OCI-LY1 (cell line): ENCODE measurements at regions not wholly inside any gene's neighbourhood (a gene's known extent, or its start where the extent isn't known, plus 50 kb on each side); places are given as distances from the start of the nearest gene placed in this dataset.

Experiments used
- H2AFZ ChIP-seq: fragments of 200-600 bp; sonication (generic), shearing (Covaris generic); 2 replicates; pipeline ENCODE4 v1.6.0; 2014; ENCODE audit warnings: antibody characterized with exemption, mild to moderate bottlenecking, low read length
- H3F3A ChIP-seq: fragments of 200-600 bp; sonication (generic), shearing (Covaris generic); 2 replicates; pipeline ENCODE4 v1.6.0; 2014; ENCODE audit warnings: mild to moderate bottlenecking, antibody characterized with exemption, low read length, moderate library complexity; ENCODE audit not compliant: insufficient read depth
- H3K27ac ChIP-seq: fragments of 200-600 bp; sonication (generic); 2 replicates; pipeline ENCODE4 v1.5.1; 2014; ENCODE audit warnings: low read length, mixed run types, mild to moderate bottlenecking, low read depth; ENCODE audit not compliant: poor library complexity, severe bottlenecking
- H3K27me3 ChIP-seq: fragments of 200-600 bp; sonication (generic); 2 replicates; pipeline ENCODE4 v1.6.0; 2014; ENCODE audit warnings: antibody characterized with exemption, mild to moderate bottlenecking, low read length, moderate library complexity; ENCODE audit not compliant: insufficient read depth
- H3K36me3 ChIP-seq: fragments of 200-600 bp; sonication (generic); 2 replicates; pipeline ENCODE4 v1.6.1; 2014; ENCODE audit warnings: mild to moderate bottlenecking, antibody characterized with exemption, low read length, moderate library complexity, mixed read lengths; ENCODE audit not compliant: insufficient read depth
- H3K4me1 ChIP-seq: fragments of 200-600 bp; sonication (generic); 2 replicates; pipeline ENCODE4 v1.5.1; 2014; ENCODE audit warnings: mild to moderate bottlenecking, low read length, moderate library complexity; ENCODE audit not compliant: insufficient read depth, severe bottlenecking
- H3K4me2 ChIP-seq: fragments of 200-600 bp; sonication (generic), shearing (Covaris generic); 2 replicates; pipeline ENCODE4 v1.6.1; 2014; ENCODE audit warnings: low read length
- H3K4me3 ChIP-seq: fragments of 200-600 bp; sonication (generic); 2 replicates; pipeline ENCODE4 v1.5.1; 2014; ENCODE audit warnings: low read length, low read depth, mild to moderate bottlenecking, mixed read lengths; ENCODE audit not compliant: poor library complexity, severe bottlenecking
- H3K79me2 ChIP-seq: fragments of 200-600 bp; shearing (Covaris generic); 2 replicates; pipeline ENCODE4 v1.6.1; 2016; ENCODE audit warnings: mixed run types, low read length, mixed read lengths; ENCODE audit not compliant: insufficient read depth
- H3K9ac ChIP-seq: fragments of 200-600 bp; sonication (generic), shearing (Covaris generic); 2 replicates; pipeline ENCODE4 v1.6.1; 2014; ENCODE audit warnings: mild to moderate bottlenecking, low read length, mixed read lengths
- H3K9me2 ChIP-seq: fragments of 200-600 bp; sonication (generic), shearing (Covaris generic); 2 replicates; pipeline ENCODE4 v1.6.1; 2014; ENCODE audit warnings: low read depth, mild to moderate bottlenecking, low read length, mixed read lengths
- H3K9me3 ChIP-seq: fragments of 200-600 bp; shearing (Covaris generic); 2 replicates; pipeline ENCODE4 v1.6.1; 2014; ENCODE audit warnings: low read length, mixed read lengths
- H4K20me1 ChIP-seq: fragments of 200-600 bp; sonication (generic), shearing (Covaris generic); 2 replicates; pipeline ENCODE4 v1.6.0; 2016; ENCODE audit warnings: mild to moderate bottlenecking, low read length; ENCODE audit not compliant: insufficient read depth
- EZH2 ChIP-seq: fragments of 200-600 bp; sonication (generic), shearing (Covaris generic); IDR thresholded peaks from 2 replicates; pipeline ENCODE4 v1.8.0; 2017; ENCODE audit warnings: borderline replicate concordance, mixed run types, mild to moderate bottlenecking, antibody characterized with exemption, low read length, moderate library complexity, mixed read lengths
- TF ChIP-seq, protein P1 (sequence below): fragments of 200-600 bp; sonication (generic), shearing (Covaris generic); IDR thresholded peaks from 2 replicates; pipeline ENCODE4 v1.5.1; 2017; ENCODE audit warnings: mild to moderate bottlenecking, antibody characterized with exemption, low read length, moderate library complexity, mixed read lengths

DNA sequence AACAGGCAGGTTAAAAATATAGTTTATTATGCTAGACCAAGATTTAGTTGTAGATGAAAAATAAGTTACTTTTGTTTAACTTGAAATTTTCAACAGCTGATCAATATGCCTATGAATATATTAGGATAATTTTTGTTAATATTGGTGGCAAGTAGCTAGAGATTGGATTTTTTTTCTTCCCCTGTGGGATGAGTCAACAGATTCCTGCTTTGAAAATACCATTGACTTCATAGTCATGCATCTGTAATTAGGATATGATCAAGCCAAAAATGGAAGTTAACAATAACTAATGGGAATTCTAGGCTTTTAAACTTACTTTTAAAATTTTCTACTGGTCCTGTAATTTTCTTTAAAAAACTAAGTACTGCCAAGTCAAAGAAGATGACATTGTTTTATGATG lies 211.7 kb downstream of the ZIC1 start:
- Histone ChIP-seq H3K79me2 (no peaks in the 10 kb centered on the region), H3K4me2 (no peak overlapping the region), H3K9ac (no peak overlapping the region), H3K36me3 (no peaks in the 10 kb centered on the region), H2AFZ (no peak overlapping the region), H3F3A (no peaks in the 10 kb centered on the region), H3K27me3 (no peaks in the 10 kb centered on the region), H3K27ac (no peak overlapping the region), H3K9me3 (no peaks in the 10 kb centered on the region), H3K4me3 (no peak overlapping the region), H3K4me1 (no peaks in the 10 kb centered on the region), H4K20me1 (no peaks in the 10 kb centered on the region), H3K9me2 (no peaks in the 10 kb centered on the region)
- TF ChIP-seq, protein P1, sequence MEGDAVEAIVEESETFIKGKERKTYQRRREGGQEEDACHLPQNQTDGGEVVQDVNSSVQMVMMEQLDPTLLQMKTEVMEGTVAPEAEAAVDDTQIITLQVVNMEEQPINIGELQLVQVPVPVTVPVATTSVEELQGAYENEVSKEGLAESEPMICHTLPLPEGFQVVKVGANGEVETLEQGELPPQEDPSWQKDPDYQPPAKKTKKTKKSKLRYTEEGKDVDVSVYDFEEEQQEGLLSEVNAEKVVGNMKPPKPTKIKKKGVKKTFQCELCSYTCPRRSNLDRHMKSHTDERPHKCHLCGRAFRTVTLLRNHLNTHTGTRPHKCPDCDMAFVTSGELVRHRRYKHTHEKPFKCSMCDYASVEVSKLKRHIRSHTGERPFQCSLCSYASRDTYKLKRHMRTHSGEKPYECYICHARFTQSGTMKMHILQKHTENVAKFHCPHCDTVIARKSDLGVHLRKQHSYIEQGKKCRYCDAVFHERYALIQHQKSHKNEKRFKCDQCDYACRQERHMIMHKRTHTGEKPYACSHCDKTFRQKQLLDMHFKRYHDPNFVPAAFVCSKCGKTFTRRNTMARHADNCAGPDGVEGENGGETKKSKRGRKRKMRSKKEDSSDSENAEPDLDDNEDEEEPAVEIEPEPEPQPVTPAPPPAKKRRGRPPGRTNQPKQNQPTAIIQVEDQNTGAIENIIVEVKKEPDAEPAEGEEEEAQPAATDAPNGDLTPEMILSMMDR: no peak
- no peak for TF ChIP-seq EZH2

DNA sequence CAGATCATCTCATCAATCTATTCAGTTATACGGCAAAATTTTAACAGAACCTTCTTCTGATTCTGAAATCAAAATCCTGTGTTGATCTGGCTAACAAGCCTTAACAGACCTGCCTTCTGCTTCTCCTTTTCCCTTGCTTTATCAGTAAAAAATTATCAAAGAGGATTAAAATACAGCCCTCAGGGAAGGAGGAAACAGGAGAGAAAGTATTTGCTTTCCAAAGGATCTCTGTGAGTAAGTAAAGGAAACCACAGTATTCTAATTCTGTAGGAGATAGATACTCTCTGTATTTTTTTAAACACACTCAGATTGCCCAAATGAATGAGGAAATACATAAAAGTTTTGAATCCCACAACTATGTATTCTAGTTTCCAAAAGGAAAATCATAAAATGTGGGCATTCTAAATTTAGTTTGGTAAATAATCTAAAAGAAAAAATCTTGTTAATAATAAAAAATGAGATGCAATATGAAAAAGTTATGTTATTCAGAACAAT lies 221.8 kb downstream of the ZIC1 start:
- no peak overlapping the region for H2AFZ ChIP-seq
- H3K4me1 ChIP-seq: no peaks in the 10 kb centered on the region
- H3K4me2 ChIP-seq: no peak overlapping the region
- no peak overlapping the region for H3K27ac ChIP-seq
- no peaks in the 10 kb centered on the region for H3K9me2 ChIP-seq
- H3K27me3 ChIP-seq: no peaks in the 10 kb centered on the region
- no peaks in the 10 kb centered on the region for H3F3A ChIP-seq
- no peaks in the 10 kb centered on the region for H3K79me2 ChIP-seq
- H3K36me3 ChIP-seq: no peaks in the 10 kb centered on the region
- H3K9me3 ChIP-seq: no peaks in the 10 kb centered on the region
- no peak for TF ChIP-seq EZH2
- TF ChIP-seq, protein P1: no peak
- no peaks in the 10 kb centered on the region for H4K20me1 ChIP-seq
- H3K4me3 ChIP-seq: no peak overlapping the region
- no peak overlapping the region for H3K9ac ChIP-seq

DNA sequence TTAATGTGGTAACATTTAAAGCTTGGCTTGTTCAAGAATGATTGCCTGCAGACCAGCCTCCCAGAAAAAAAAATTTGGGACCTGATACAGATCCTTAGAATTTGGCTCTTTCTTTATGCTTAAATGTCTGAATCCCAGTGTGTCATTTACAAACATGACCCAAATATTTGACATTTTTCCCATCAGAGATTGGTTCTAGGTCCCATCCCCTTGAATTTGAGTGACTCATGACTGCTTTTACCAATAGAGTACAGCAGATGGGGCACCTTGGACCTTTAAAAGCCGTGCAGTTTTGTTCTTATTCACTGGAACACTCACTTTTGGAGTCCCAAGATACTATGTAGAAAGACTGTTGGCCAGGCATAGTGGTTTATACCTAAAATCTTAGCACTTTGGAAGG lies 231.6 kb downstream of the ZIC1 start:
- H3K27me3 ChIP-seq: no peaks in the 10 kb centered on the region
- H3F3A ChIP-seq: no peaks in the 10 kb centered on the region
- no peak overlapping the region for H3K4me3 ChIP-seq
- no peak overlapping the region for H3K9ac ChIP-seq
- no peaks in the 10 kb centered on the region for H3K9me2 ChIP-seq
- no peak for TF ChIP-seq EZH2
- TF ChIP-seq, protein P1: no peak
- no peaks in the 10 kb centered on the region for H4K20me1 ChIP-seq
- H2AFZ ChIP-seq: no peak overlapping the region
- H3K4me2 ChIP-seq: no peak overlapping the region
- H3K27ac ChIP-seq: no peak overlapping the region
- H3K79me2 ChIP-seq: no peaks in the 10 kb centered on the region
- no peaks in the 10 kb centered on the region for H3K4me1 ChIP-seq
- no peaks in the 10 kb centered on the region for H3K36me3 ChIP-seq
- H3K9me3 ChIP-seq: no peaks in the 10 kb centered on the region
